SK-N-SH treated with all-trans-retinoic acid at 6 μM for 48 hours (cell line): ENCODE measurements at regions not wholly inside any gene's neighbourhood (a gene's known extent, or its start where the extent isn't known, plus 50 kb on each side); places are given as distances from the start of the nearest gene placed in this dataset.

Source experiments
- ATAC-seq: fragments of 200-7000 bp; cut with Tn5 transposase; 3 replicates; pipeline ENCODE4 v1.9.1; 2020; ENCODE audit warnings: mild to moderate bottlenecking, moderate library complexity
- ARNTL ChIP-seq: fragments of 450-650 bp; formaldehyde crosslinking; IDR thresholded peaks from 2 replicates; pipeline ENCODE4 v1.5.0; 2020; ENCODE audit warnings: low read depth, mild to moderate bottlenecking, moderate library complexity, borderline replicate concordance
- BACH2 ChIP-seq: fragments of 250-450 bp; sonication (Bioruptor Pico); IDR thresholded peaks from 2 replicates; pipeline ENCODE4 v1.9.0; 2021; ENCODE audit warnings: mild to moderate bottlenecking, borderline replicate concordance
- CSDC2 ChIP-seq: fragments of 250-450 bp; sonication (Bioruptor Pico); IDR thresholded peaks from 2 replicates; pipeline ENCODE4 v1.5.0; 2020; ENCODE audit warnings: mild to moderate bottlenecking, moderate library complexity
- CSRNP3 ChIP-seq: fragments of 250-450 bp; sonication (Bioruptor Pico); IDR thresholded peaks from 2 replicates; pipeline ENCODE4 v1.5.1; 2021; ENCODE audit warnings: mild to moderate bottlenecking, moderate library complexity
- ESRRG ChIP-seq: fragments of 250-450 bp; sonication (Bioruptor Pico); IDR thresholded peaks from 2 replicates; pipeline ENCODE4 v1.6.1; 2021; ENCODE audit warnings: mild to moderate bottlenecking
- GLIS3 ChIP-seq: fragments of 250-450 bp; sonication (Bioruptor Pico); IDR thresholded peaks from 2 replicates; pipeline ENCODE4 v1.5.0; 2020; ENCODE audit warnings: mild to moderate bottlenecking, moderate library complexity
- ISL1 ChIP-seq: fragments of 250-450 bp; sonication (Bioruptor Pico); IDR thresholded peaks from 2 replicates; pipeline ENCODE4 v2.1.2; 2022; ENCODE audit warnings: mild to moderate bottlenecking, moderate library complexity
- OSR1 ChIP-seq: fragments of 250-450 bp; sonication (Bioruptor Pico); IDR thresholded peaks from 2 replicates; pipeline ENCODE4 v1.8.0; 2022; ENCODE audit warnings: moderate library complexity, mild to moderate bottlenecking, inconsistent platforms
- PATZ1 ChIP-seq: fragments of 250-450 bp; sonication (Bioruptor Pico); IDR thresholded peaks from 2 replicates; pipeline ENCODE4 v1.8.0; 2020; ENCODE audit warnings: mild to moderate bottlenecking, moderate library complexity, borderline replicate concordance
- POU6F1 ChIP-seq: fragments of 250-450 bp; sonication (Bioruptor Pico); IDR thresholded peaks from 2 replicates; pipeline ENCODE4 v1.8.0; 2021; ENCODE audit warnings: low read depth, mild to moderate bottlenecking, moderate library complexity, borderline replicate concordance
- PPARA ChIP-seq: fragments of 250-450 bp; sonication (Bioruptor Pico); IDR thresholded peaks from 2 replicates; pipeline ENCODE4 v1.5.0; 2020; ENCODE audit warnings: mild to moderate bottlenecking, borderline replicate concordance
- RARB ChIP-seq: fragments of 250-450 bp; sonication (Bioruptor Pico); IDR thresholded peaks from 2 replicates; pipeline ENCODE4 v1.8.0; 2021; ENCODE audit warnings: mild to moderate bottlenecking, moderate library complexity
- SNAI2 ChIP-seq: fragments of 250-450 bp; sonication (Bioruptor Pico); IDR thresholded peaks from 2 replicates; pipeline ENCODE4 v1.5.0; 2020; ENCODE audit warnings: mild to moderate bottlenecking, moderate library complexity
- TCF4 ChIP-seq: fragments of 250-450 bp; sonication (Bioruptor Pico); IDR thresholded peaks from 2 replicates; pipeline ENCODE4 v1.8.0; 2021; ENCODE audit warnings: mild to moderate bottlenecking, moderate library complexity, borderline replicate concordance
- TOX ChIP-seq: fragments of 250-450 bp; sonication (Bioruptor Pico); IDR thresholded peaks from 2 replicates; pipeline ENCODE4 v1.8.0; 2021; ENCODE audit warnings: mild to moderate bottlenecking, moderate library complexity, borderline replicate concordance
- TSHZ2 ChIP-seq: fragments of 250-450 bp; sonication (Bioruptor Pico); IDR thresholded peaks from 2 replicates; pipeline ENCODE4 v1.5.0; 2020; ENCODE audit warnings: mild to moderate bottlenecking, moderate library complexity
- ZC3H10 ChIP-seq: fragments of 250-450 bp; sonication (Bioruptor Pico); IDR thresholded peaks from 2 replicates; pipeline ENCODE4 v1.5.1; 2021; ENCODE audit warnings: mild to moderate bottlenecking, moderate library complexity
- ZFP3 ChIP-seq: fragments of 250-450 bp; sonication (Bioruptor Pico); IDR thresholded peaks from 2 replicates; pipeline ENCODE4 v1.5.0; 2020; ENCODE audit warnings: mild to moderate bottlenecking, moderate library complexity
- ZNF565 ChIP-seq: fragments of 450-650 bp; formaldehyde crosslinking; conservative IDR thresholded peaks from 2 replicates; pipeline ENCODE4 v1.5.0; 2020; ENCODE audit warnings: low read depth, mild to moderate bottlenecking, moderate library complexity
- ZNF70 ChIP-seq: fragments of 450-650 bp; formaldehyde crosslinking; IDR thresholded peaks from 2 replicates; pipeline ENCODE4 v1.5.0; 2020; ENCODE audit warnings: mild to moderate bottlenecking, moderate library complexity
- ZNF8 ChIP-seq: fragments of 450-650 bp; formaldehyde crosslinking; IDR thresholded peaks from 2 replicates; pipeline ENCODE4 v1.5.0; 2020; ENCODE audit warnings: mild to moderate bottlenecking, moderate library complexity

- TF ChIP-seq PPARA (CRISPR knock-in tag), result no peak
- no peak for TF ChIP-seq TOX (CRISPR knock-in tag)
- TF ChIP-seq CSRNP3, result no peak
- TF ChIP-seq ESRRG (CRISPR knock-in tag), result no peak
- TF ChIP-seq TSHZ2, result no peak
- TF ChIP-seq ZNF70 (CRISPR knock-in tag), result no peak
- no peak for TF ChIP-seq ISL1 (CRISPR knock-in tag)
- no peak for TF ChIP-seq ZNF565 (CRISPR knock-in tag)
- TF ChIP-seq ZFP3 (CRISPR knock-in tag), result no peak
- TF ChIP-seq GLIS3 (CRISPR knock-in tag), result no peak
- no peak for TF ChIP-seq ZC3H10 (CRISPR knock-in tag)
- TF ChIP-seq BACH2 (CRISPR knock-in tag), result no peak
- no peak for TF ChIP-seq OSR1 (CRISPR knock-in tag)
- TF ChIP-seq RARB, result no peak
These were observed 61.5 kb upstream of the SERP2 start (continued) for GRCh38 chr13:44312131-44312530.

- peak; percentile 62 for ATAC-seq
- TF ChIP-seq TSHZ2, result no peak
These were observed 60.6 kb upstream of the SERP2 start for GRCh38 chr13:44312834-44313551.

GRCh38 chr13:44313674-44314073 lies 60.0 kb upstream of the SERP2 start:
- peak; percentile 20; the same call in 2 of the 3 replicates for ATAC-seq
- TF ChIP-seq ARNTL (CRISPR knock-in tag) (no peak), ESRRG (CRISPR knock-in tag) (no peak), CSRNP3 (no peak), ZNF70 (CRISPR knock-in tag) (no peak), ZC3H10 (CRISPR knock-in tag) (no peak), TCF4 (CRISPR knock-in tag) (no peak), POU6F1 (no peak), TOX (CRISPR knock-in tag) (no peak), BACH2 (CRISPR knock-in tag) (no peak), ZFP3 (CRISPR knock-in tag) (no peak), ZNF8 (CRISPR knock-in tag) (no peak), PPARA (CRISPR knock-in tag) (no peak), OSR1 (CRISPR knock-in tag) (no peak), ISL1 (CRISPR knock-in tag) (no peak), CSDC2 (no peak), SNAI2 (CRISPR knock-in tag) (no peak), TSHZ2 (no peak), GLIS3 (CRISPR knock-in tag) (no peak), ZNF565 (CRISPR knock-in tag) (no peak), PATZ1 (CRISPR knock-in tag) (no peak)
